ENCODE measurements at regions not wholly inside any gene's neighbourhood (a gene's known extent, or its start where the extent isn't known, plus 50 kb on each side); places are given as distances from the start of the nearest gene placed in this dataset.

DNA sequence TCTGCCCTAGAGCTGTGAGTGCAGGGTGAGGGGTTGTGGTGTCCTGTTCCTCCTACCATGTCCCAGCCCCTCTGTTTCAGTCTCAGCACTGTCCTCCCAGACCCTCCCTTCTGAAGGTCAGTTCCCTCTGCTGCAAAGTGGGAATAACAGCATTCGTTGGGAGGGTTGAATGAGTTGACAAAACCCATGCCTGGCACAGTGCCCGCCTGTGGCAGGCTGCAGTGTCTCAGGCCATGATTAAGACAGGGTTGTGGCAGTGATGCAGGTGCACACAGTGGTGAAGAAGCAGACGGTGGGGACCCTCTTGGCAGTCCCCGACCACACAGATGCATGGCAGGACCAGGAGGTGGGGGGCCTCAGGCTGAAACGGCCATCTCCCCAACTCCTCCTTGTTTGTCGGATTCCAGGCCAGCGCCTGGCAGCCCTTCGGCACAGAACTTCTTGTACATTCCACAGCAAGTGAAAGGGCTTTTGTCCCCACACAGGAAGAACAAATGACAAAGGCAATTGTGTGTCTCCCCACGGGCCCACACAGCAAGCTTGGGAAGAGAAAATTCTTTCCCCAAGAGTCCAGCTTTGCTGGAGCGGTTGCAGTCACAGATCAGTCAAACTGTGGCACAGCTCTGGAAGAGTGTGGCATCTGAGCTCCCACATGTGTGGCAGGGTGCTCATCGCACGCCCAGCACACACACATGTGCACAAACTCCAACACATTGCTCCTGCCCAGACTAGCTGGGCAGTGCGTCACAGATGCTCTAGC lies 58.1 kb upstream of the EPCAM start:
- no peak overlapping the region for H3K4me3 Mint-ChIP-seq (ENCODE audit: low read depth)
- TF ChIP-seq, protein P1, sequence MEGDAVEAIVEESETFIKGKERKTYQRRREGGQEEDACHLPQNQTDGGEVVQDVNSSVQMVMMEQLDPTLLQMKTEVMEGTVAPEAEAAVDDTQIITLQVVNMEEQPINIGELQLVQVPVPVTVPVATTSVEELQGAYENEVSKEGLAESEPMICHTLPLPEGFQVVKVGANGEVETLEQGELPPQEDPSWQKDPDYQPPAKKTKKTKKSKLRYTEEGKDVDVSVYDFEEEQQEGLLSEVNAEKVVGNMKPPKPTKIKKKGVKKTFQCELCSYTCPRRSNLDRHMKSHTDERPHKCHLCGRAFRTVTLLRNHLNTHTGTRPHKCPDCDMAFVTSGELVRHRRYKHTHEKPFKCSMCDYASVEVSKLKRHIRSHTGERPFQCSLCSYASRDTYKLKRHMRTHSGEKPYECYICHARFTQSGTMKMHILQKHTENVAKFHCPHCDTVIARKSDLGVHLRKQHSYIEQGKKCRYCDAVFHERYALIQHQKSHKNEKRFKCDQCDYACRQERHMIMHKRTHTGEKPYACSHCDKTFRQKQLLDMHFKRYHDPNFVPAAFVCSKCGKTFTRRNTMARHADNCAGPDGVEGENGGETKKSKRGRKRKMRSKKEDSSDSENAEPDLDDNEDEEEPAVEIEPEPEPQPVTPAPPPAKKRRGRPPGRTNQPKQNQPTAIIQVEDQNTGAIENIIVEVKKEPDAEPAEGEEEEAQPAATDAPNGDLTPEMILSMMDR (IDR thresholded peaks at IDR 0.05; ENCODE audit: unreplicated experiment), result no peak
- no peaks in the 10 kb centered on the region for H3K9me3 Mint-ChIP-seq (ENCODE audit: low read depth)
- no peak for DNase-seq (ENCODE audit: low spot score, unreplicated experiment)
- peak overlapping the region; percentile 97 for H3K27ac Mint-ChIP-seq
- H3K27me3 Mint-ChIP-seq, result no peaks in the 10 kb centered on the region
- H3K4me1 Mint-ChIP-seq (ENCODE audit: low read depth), result peaks cover 60% of the 10 kb centered on the region
- peaks cover 2% of the 10 kb centered on the region for H3K36me3 Mint-ChIP-seq (ENCODE audit: insufficient read depth)

DNA sequence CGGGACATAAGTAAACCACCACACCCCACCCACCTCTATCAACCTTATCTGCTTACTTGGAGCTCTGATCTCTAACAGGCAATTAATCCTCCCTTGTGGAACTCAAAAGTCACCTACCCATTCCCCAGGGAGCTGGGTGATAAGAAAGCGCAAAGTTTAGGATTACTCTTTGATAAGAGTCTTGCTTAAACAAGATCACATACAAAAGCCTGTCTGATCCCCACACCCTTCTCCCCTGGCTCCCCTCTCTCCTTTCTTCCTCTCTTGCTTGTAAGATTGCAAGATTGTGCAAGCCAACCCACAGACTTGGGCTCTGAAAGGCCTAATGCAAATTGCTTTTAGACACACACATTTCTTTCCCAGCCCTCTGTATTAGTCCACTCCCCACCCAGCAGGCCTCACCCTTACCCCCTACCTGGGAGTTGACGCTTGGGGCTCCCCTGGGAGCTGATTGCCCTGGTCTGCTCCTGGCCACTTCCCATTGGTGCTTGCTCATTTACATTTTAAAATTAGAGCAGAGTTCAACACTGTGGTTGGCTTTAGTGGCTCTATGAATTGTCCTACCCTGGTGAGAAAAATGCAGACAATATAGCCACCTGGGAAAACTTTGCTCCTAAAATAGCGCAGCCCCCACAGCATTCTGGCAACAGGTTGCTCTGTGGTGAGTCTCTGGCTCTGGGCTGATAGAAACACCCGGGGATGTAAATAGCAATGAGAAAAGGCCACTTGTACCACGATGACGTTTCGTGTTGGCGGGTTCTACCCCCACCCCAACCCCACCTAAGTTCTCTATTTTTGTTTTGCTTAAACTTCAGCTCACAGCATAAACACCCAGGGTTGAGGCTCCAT lies 58.9 kb upstream of the EPCAM start:
- Mint-ChIP-seq H3K27ac (peak overlapping the region; percentile 97), H3K4me1 (ENCODE audit: low read depth) (peaks cover 60% of the 10 kb centered on the region), H3K36me3 (ENCODE audit: insufficient read depth) (peaks cover under 1% of the 10 kb centered on the region), H3K9me3 (ENCODE audit: low read depth) (no peaks in the 10 kb centered on the region), H3K4me3 (ENCODE audit: low read depth) (peak overlapping the region; percentile 20), H3K27me3 (no peaks in the 10 kb centered on the region)
- no peak for DNase-seq (ENCODE audit: low spot score, unreplicated experiment)
- TF ChIP-seq, protein P1 (IDR thresholded peaks at IDR 0.05; ENCODE audit: unreplicated experiment), result no peak

DNA sequence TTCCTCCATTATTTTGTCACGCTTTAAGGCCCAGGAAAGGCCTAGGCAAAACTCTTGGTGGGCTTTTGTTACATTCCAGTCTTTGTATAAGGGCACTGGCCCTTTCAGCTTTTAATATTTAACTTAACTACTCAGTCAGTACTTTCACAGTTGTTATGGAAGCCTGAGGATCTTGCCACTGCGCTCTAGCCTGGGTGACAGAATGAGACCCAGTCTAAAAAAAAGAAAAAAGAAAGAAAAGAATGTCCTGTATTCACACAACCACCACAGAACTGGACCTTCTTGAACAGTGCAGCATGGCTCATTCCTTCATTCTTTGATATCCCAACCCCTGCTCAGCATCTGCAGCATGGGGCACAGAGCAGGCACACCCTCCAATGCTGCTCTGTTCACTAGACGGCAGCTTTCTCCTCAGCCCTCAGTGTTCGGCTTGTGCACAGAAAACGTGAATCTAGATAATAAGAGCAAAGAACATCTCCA lies 59.6 kb upstream of the EPCAM start:
- DNase-seq (ENCODE audit: low spot score, unreplicated experiment), result no peak
- Mint-ChIP-seq H3K9me3 (ENCODE audit: low read depth) (no peaks in the 10 kb centered on the region), H3K36me3 (ENCODE audit: insufficient read depth) (peaks cover 3% of the 10 kb centered on the region), H3K27me3 (no peaks in the 10 kb centered on the region), H3K4me3 (ENCODE audit: low read depth) (peak overlapping the region; percentile 20), H3K4me1 (ENCODE audit: low read depth) (peaks cover 66% of the 10 kb centered on the region), H3K27ac (peak overlapping the region; percentile 97)
- TF ChIP-seq, protein P1 (IDR thresholded peaks at IDR 0.05; ENCODE audit: unreplicated experiment), result no peak

DNA sequence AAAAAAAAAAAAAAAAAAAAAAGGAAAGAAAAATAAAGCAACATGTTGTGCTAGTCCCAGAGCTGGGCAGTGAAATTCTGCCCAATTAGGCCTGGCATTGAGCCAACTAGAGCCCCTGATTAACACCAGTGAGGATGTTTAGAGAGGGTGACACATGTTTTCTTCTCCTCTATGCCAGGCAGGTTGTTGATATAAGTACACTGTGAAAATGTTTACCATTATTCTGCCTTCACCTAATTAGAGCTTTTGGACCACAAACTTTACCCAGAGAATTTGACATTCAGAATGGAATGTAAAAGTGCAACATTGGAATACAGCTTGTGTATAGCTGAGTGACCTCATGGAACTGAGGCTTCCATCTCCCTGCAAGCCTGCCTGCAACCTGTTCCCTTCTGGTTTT lies 62.0 kb upstream of the EPCAM start:
- peaks cover 3% of the 10 kb centered on the region for H3K36me3 Mint-ChIP-seq (ENCODE audit: insufficient read depth)
- peaks cover 61% of the 10 kb centered on the region for H3K4me1 Mint-ChIP-seq (ENCODE audit: low read depth)
- TF ChIP-seq, protein P1 (IDR thresholded peaks at IDR 0.05; ENCODE audit: unreplicated experiment), result no peak
- no peaks in the 10 kb centered on the region for H3K27me3 Mint-ChIP-seq
- no peaks in the 10 kb centered on the region for H3K9me3 Mint-ChIP-seq (ENCODE audit: low read depth)
- peak overlapping the region; percentile 66 for H3K27ac Mint-ChIP-seq
- DNase-seq (ENCODE audit: low spot score, unreplicated experiment), result no peak
- H3K4me3 Mint-ChIP-seq (ENCODE audit: low read depth), result no peak overlapping the region

DNA sequence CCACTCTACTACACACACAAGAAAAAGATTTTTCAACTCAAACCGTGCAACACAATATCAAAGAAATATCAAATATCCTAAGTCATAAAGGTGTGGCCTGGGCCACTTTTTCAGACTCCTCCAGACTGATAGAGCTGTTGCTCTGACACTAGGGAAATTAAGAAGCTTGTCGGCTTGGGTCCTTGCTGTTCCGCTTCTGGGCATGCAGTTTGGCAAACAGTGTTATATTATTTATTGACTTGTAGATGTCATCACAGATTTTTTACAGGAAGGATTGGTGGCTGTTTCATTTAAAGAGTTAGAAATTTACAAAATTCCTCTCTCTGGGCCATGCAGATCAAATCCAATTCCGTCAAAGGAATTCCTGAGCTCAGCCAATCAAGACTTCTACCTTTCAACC lies 64.5 kb upstream of the EPCAM start:
- Mint-ChIP-seq H3K36me3 (ENCODE audit: insufficient read depth) (peaks cover 3% of the 10 kb centered on the region), H3K27ac (peak overlapping the region; percentile 18), H3K4me3 (ENCODE audit: low read depth) (no peak overlapping the region), H3K4me1 (ENCODE audit: low read depth) (peaks cover 37% of the 10 kb centered on the region), H3K27me3 (no peaks in the 10 kb centered on the region), H3K9me3 (ENCODE audit: low read depth) (no peaks in the 10 kb centered on the region)
- no peak for DNase-seq (ENCODE audit: low spot score, unreplicated experiment)
- TF ChIP-seq, protein P1 (IDR thresholded peaks at IDR 0.05; ENCODE audit: unreplicated experiment), result no peak
